KMS-11 (cell line): ENCODE measurements at regions not wholly inside any gene's neighbourhood (a gene's known extent, or its start where the extent isn't known, plus 50 kb on each side); places are given as distances from the start of the nearest gene placed in this dataset.
A peak's percentile ranks its signal among the peaks of the same experiment; 100 is the strongest.

Experiments used
- H2AFZ ChIP-seq: fragments of 200-600 bp; sonication (generic); 2 replicates; pipeline ENCODE4 v1.6.1; 2016; ENCODE audit warnings: antibody characterized with exemption, mixed run types, low read depth
- H3K27ac ChIP-seq: fragments of 200-600 bp; sonication (generic); 2 replicates; pipeline ENCODE4 v1.6.1; 2016; ENCODE audit warnings: mild to moderate bottlenecking, mixed run types
- H3K27me3 ChIP-seq: fragments of 200-600 bp; sonication (generic); 2 replicates; pipeline ENCODE4 v1.6.1; 2017; ENCODE audit warnings: mild to moderate bottlenecking, low read depth, mixed run types, moderate library complexity; ENCODE audit not compliant: insufficient read depth
- H3K36me3 ChIP-seq: fragments of 200-600 bp; sonication (generic); 2 replicates; pipeline ENCODE4 v1.6.1; 2017; ENCODE audit warnings: mild to moderate bottlenecking, mixed run types; ENCODE audit not compliant: insufficient read depth
- H3K4me1 ChIP-seq: fragments of 200-600 bp; sonication (generic); 2 replicates; pipeline ENCODE4 v1.6.1; 2016; ENCODE audit warnings: mild to moderate bottlenecking, low read depth, mixed run types; ENCODE audit not compliant: poor library complexity, severe bottlenecking
- H3K4me2 ChIP-seq: fragments of 200-600 bp; sonication (generic); 2 replicates; pipeline ENCODE4 v1.7.0; 2016; ENCODE audit warnings: mild to moderate bottlenecking, mixed run types
- H3K4me3 ChIP-seq: fragments of 200-600 bp; sonication (generic); IDR thresholded peaks from 2 replicates; pipeline ENCODE4 v1.6.1; 2017; ENCODE audit warnings: low read depth, low read length, mixed read lengths; ENCODE audit not compliant: insufficient read depth
- H3K79me2 ChIP-seq: fragments of 200-600 bp; sonication (generic); 2 replicates; pipeline ENCODE4 v1.6.1; 2016; ENCODE audit warnings: low read depth, mixed run types; ENCODE audit not compliant: insufficient read depth
- H3K9ac ChIP-seq: fragments of 200-600 bp; sonication (generic); 2 replicates; pipeline ENCODE4 v1.6.1; 2016; ENCODE audit warnings: mild to moderate bottlenecking, mixed run types
- H4K20me1 ChIP-seq: fragments of 200-600 bp; sonication (generic); 2 replicates; pipeline ENCODE4 v1.6.1; 2016; ENCODE audit warnings: mild to moderate bottlenecking, mixed run types; ENCODE audit not compliant: insufficient read depth
- TF ChIP-seq, protein P1 (sequence below): fragments of 200-600 bp; sonication (generic); conservative IDR thresholded peaks from 2 replicates; pipeline ENCODE4 v1.6.1; 2017; ENCODE audit warnings: low read depth, mild to moderate bottlenecking, antibody characterized with exemption, low read length, moderate library complexity, mixed read lengths

DNA sequence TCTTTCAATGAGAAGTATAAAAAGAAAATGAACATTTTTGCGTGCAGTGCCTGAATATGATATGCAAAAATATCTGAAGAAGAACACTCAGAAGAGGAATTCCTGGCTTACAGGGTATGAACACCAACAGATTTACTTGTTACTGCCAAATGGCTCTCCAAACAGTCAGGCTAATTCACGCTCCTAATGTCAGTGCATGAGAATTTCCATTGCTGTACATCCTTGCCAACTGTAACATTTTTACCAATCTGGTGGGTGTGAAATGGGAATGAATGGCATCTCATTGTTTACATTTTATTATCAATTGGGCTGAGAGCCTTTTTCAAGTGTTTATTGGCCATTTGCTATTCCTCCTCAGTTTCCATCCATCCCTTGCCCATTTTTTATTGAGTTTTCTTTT is 365.3 kb upstream of the MAP3K7 start:
- no peak overlapping the region for H3K9ac ChIP-seq
- no peaks in the 10 kb centered on the region for H3K79me2 ChIP-seq
- H4K20me1 ChIP-seq = no peaks in the 10 kb centered on the region
- no peaks in the 10 kb centered on the region for H3K27me3 ChIP-seq
- no peak overlapping the region for H3K4me3 ChIP-seq
- H3K27ac ChIP-seq = no peak overlapping the region
- no peaks in the 10 kb centered on the region for H3K36me3 ChIP-seq
- no peak overlapping the region for H3K4me2 ChIP-seq
- no peak overlapping the region for H2AFZ ChIP-seq
- TF ChIP-seq, protein P1, sequence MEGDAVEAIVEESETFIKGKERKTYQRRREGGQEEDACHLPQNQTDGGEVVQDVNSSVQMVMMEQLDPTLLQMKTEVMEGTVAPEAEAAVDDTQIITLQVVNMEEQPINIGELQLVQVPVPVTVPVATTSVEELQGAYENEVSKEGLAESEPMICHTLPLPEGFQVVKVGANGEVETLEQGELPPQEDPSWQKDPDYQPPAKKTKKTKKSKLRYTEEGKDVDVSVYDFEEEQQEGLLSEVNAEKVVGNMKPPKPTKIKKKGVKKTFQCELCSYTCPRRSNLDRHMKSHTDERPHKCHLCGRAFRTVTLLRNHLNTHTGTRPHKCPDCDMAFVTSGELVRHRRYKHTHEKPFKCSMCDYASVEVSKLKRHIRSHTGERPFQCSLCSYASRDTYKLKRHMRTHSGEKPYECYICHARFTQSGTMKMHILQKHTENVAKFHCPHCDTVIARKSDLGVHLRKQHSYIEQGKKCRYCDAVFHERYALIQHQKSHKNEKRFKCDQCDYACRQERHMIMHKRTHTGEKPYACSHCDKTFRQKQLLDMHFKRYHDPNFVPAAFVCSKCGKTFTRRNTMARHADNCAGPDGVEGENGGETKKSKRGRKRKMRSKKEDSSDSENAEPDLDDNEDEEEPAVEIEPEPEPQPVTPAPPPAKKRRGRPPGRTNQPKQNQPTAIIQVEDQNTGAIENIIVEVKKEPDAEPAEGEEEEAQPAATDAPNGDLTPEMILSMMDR = no peak
- H3K4me1 ChIP-seq = no peaks in the 10 kb centered on the region

DNA sequence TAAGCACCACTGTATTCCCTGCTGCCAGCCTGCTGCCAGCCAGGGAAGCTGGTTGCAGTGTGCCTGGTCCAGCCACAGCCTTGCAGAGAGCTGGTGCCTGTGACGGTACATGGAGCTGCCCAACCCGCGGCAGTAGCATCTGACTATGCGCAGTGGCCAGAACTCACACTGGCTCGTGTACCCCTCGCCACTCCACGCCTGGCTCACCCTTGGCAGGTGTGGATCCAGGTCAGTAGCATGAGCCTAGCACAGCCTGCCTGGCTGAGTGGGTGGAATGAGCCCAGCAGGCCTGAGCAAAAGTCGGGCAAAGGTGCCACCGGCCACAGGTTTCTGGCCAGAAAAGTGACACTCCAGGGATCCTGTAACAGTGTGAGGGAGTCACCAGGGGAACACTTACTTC is 361.7 kb upstream of the MAP3K7 start:
- no peaks in the 10 kb centered on the region for H3K79me2 ChIP-seq
- H3K27me3 ChIP-seq = no peaks in the 10 kb centered on the region
- no peak overlapping the region for H3K9ac ChIP-seq
- H3K4me1 ChIP-seq = no peaks in the 10 kb centered on the region
- no peaks in the 10 kb centered on the region for H3K36me3 ChIP-seq
- H3K27ac ChIP-seq = no peak overlapping the region
- TF ChIP-seq, protein P1 = no peak
- no peak overlapping the region for H3K4me2 ChIP-seq
- no peak overlapping the region for H3K4me3 ChIP-seq
- no peak overlapping the region for H2AFZ ChIP-seq
- H4K20me1 ChIP-seq = no peaks in the 10 kb centered on the region

DNA sequence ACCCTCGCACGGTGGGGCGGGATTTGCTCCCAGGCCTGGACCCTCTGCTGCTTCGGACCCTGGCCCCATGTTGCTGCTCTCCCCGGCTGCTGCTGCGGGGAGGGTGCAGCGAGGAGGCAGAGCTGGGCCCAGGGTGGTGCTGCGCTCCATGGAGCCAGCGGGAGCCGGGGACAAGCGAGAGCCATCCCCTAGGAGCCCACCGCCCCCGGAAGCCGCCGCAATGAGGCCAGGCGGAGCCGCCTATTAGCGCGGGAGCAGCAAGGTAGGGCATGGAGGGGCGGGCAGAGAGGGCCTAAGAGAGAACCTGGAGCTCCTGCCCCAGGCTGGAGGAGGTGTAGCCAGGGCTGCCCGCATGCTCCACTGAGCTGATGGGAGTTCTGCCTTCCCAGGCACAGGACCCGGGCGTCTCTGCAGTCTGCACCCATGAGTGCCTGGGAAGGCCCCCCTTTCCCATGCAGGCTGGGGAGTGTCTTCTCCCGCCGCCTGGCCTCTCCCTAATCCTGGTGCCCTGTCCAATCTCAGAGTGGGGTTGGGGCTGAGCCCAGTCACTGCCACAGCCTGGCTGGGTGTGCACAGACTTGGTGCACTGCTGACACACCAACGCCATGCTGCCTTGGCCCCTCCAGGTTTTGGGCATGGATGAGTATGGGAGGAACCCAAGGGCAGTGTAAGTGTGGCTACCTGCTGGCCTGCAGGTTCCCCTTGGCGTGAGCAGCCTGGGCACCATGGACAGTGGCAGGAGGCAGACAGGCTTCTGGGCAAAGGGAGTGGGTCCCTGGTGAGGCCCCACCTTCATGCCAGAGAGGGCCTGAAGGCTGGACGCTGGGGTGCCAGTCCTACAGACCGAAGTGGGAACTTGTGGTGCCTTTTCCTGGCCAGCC is 360.6 kb upstream of the MAP3K7 start:
- Histone ChIP-seq H3K79me2 (no peaks in the 10 kb centered on the region), H3K4me2 (no peak overlapping the region), H3K36me3 (no peaks in the 10 kb centered on the region), H4K20me1 (no peaks in the 10 kb centered on the region), H3K27me3 (no peaks in the 10 kb centered on the region), H3K4me3 (no peak overlapping the region), H3K9ac (no peak overlapping the region), H3K4me1 (no peaks in the 10 kb centered on the region), H3K27ac (no peak overlapping the region), H2AFZ (no peak overlapping the region)
- TF ChIP-seq, protein P1 = no peak

DNA sequence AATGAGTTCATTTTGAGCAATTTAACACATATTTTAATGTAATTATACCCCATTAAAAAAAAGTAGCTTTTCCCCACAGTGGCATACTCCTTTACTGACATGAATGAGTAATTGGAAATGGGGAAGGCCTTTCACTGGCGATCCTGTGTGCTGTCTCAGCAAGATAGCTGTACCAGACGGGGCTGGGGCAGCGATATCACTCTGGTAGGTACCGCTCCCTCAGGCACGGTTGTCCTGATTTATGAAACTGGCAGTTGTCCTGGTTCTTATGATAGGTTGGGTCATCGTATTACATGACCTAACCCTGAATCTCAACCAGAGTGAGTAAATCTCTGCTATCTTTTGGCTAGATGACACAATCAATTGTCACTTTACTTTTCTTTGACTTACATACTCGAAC is 355.0 kb upstream of the MAP3K7 start:
- H3K4me3 ChIP-seq = no peak overlapping the region
- no peaks in the 10 kb centered on the region for H3K36me3 ChIP-seq
- no peak overlapping the region for H3K9ac ChIP-seq
- H3K4me2 ChIP-seq = no peak overlapping the region
- no peaks in the 10 kb centered on the region for H3K27me3 ChIP-seq
- no peak overlapping the region for H3K27ac ChIP-seq
- H3K4me1 ChIP-seq = no peaks in the 10 kb centered on the region
- no peaks in the 10 kb centered on the region for H4K20me1 ChIP-seq
- TF ChIP-seq, protein P1 = no peak
- no peaks in the 10 kb centered on the region for H3K79me2 ChIP-seq
- H2AFZ ChIP-seq = 0 out of 2 replicates have a peak overlapping the region, but pooled peaks have one; percentile 61
